AG08395 (cell line): ENCODE measurements at regions not wholly inside any gene's neighbourhood (a gene's known extent, or its start where the extent isn't known, plus 50 kb on each side); places are given as distances from the start of the nearest gene placed in this dataset.

Experiments used
- DNase-seq: peaks from one replicate; pipeline ENCODE4 v3.0.0; 2012; ENCODE audit warnings: mixed read lengths, low spot score

DNA sequence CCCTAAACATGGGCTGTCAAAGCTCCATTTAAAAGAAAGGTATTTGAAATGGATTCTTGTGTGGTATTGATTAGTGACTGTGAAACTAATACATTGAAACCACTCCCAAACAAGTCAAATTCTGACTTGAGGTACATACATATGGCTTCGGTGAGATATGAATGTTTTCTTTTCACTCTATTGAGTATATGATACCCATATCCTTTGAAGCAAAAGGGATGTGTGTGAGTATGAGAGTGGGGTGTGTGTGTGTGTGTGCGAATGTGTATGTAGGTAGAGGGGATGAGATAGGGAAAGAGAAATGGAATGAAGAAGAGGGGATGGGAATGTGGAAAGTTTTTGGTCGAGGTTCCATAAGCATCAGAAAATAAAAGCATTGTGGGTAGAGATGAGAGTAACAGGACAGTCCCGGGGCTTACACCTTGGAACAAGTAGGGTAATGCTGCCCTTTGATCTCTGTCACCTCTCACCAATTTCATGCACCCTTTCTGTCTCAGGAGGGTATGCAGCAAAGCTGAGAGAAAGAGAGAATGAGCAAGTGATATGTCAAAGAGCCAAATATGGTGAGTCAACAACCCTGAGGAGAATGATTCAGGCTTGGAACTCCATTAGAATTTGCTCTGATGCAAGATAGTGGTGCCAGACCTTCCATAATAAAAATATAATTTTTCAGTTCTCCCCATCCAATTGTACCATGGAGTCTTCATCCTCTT is 64.0 kb upstream of the ZEB2 start:
- peak; percentile 82 for DNase-seq

DNA sequence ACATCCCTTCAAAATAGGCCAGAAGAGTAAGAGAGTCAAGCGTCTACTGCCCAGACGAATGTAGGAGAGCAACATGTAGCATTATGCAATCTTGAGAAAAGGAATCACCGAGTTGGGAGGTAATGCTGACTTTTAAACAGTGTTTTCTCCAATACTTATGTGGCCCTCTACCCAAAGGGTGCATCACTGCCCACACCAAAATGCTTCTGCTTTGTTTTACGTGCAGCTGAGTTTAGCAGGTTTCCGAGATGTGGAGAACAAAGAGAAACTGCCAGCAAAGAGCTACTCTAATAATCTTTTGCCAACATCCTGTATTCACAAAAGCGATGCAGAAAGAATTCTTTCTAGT is 63.4 kb upstream of the ZEB2 start:
- no peak for DNase-seq

DNA sequence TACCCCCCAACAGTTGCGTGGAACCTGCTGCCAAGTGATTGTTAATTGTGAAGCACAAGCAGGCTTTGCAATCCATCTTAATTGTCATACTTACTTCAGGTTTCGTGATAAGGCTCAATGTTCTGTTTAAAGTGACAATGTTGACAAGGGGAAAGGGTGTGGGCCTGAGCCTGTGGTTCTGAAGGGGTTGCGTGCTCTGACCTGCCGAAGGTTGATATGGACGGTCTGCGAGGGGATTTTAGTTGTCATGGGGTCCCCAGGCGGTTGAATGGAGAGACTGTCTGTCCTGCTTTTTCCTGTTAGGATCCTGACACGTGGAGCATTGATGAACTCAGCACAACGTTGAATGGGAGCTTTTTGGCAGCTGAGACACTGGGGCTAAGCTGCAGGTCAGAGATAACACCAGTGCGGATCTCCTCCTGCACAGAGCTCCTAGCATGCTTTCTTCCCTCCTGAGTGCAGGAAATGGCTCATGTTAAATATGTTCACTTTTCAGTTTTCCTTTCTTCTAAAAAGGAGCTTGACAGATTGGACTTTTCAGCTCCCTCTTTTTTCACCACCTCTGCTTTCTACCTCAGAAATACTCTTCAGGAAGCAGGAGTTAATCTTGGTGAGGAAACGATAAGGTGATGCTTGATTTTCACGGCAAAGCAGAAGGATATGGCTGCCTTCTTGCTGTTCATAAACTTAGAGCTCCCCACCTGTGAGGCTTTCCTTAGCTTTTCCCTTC is 62.9 kb upstream of the ZEB2 start:
- no peak for DNase-seq

DNA sequence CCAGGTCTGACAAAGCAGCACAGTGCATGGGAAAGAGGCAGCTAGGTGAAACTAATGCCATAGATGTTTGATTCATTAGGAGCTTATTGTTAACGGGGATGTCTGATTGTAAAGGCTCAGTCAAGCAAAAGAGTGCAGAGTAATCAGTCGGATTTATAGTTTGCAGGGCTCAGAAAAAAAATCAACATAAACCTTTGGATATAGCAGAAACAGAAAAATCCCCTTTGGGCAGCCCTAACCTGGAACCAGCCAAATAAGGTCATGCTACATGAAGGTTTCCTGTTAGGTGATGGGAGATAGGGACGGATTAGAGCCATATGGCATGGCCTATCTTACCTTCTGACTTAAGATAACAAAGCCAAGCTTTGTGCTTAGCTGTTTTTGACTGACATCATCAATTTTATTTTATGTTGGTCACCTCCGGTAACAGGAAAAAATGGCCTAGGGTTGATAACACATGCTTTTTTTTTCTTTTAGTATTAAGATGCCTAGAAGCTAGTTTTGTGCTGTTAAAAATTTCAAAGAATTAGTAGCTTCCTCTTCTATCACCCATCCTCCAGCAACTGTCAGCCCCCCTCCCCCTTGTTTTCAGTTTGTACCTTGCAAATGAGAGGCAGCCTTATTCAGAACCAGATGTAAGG is 60.7 kb upstream of the ZEB2 start:
- DNase-seq: no peak

DNA sequence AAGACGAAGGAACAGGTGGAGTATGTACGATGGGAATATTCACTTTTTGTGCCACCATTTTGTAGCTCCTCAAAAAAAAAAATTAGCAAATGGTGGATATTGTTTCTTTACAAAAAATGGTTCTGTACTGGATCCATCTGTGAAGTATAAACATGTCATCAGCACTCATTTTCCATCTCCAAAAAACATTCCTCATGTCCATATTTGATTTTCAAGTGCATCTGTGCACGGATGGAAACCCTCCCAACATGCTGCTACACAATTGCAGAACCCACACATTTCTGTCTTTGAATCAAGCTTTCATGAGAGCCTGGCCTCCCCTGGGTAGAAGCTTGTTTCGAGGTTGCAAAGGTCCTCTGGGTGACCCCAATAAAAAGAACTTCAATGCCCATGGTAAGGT is 59.6 kb upstream of the ZEB2 start:
- DNase-seq: no peak

DNA sequence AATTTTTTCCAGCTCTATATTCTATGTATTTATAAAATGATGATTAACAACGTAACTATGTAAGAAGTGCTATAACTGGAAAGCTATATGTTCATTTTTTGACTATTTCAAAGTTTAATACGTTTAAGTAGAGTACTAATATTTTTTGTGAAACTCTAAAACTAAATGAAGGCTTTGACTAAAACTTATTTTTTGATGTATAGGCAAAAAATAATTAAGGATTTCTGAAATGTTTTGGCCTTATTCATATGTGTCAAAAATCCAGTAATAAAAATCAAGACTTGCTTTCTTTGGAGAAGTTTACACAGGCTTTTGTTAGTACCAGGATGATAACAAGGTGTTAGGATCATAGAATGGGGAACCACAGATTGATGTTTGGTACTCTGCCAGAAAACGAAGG is 58.2 kb upstream of the ZEB2 start:
- no peak for DNase-seq

DNA sequence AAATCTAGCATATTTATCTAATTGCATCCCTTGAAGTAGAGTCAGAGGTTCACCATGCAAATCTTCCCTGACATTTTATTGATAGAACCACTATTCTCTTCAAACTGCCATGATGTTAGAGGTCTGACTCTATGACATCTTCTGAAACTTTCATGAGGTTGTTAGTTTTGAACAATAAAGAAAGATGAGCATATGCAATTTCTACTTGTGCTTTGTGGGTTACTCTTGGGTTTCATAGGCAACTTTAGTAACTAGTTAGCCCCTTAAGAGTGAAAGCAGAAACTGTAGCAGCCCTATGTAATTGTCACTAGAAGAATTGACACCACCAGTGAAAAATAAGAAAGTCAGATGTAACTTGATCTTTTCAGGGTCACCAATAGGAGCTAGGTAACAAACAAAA is 53.1 kb upstream of the ZEB2 start:
- no peak for DNase-seq

DNA sequence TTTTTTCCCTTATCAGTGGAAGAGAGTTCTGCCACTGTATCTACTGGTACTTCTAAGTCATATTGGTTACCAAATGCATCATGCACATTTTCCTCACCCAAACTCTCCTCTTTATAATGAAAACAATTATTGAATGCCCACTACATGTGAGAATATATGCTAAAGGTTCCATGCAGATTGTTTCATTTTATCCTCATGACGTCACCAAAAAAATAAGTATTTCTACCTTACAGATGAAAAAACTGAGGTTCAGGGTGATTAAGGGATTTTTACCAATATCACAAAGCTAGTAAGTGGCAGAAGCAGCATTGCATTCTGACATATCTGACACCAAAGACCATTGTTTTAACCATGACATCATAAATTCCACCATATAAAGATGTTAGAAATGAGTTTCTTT is 51.9 kb upstream of the ZEB2 start:
- DNase-seq: no peak

DNA sequence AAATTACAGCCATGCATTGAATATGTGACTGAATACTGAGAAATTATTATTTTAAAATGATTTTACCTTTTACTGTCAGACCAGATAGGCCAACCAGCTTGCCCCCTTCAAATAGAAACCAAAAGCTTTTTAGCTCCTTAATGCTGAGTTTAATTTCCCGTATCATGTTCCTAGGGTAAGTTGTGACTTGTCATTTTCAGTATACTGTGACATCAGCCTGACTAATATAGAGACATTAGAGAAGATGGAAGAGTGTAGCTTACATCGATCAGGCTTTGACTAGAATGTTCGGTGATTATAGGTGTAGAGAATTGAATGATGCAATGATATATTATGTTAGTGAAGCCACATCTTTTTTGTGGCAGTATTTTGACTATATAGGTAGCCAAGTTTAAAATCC is 50.6 kb upstream of the ZEB2 start:
- no peak for DNase-seq
